Breast epithelium (tissue), 4 donors: ENCODE measurements at regions not wholly inside any gene's neighbourhood (a gene's known extent, or its start where the extent isn't known, plus 50 kb on each side); places are given as distances from the start of the nearest gene placed in this dataset.

ENCODE experiments used
- DNase-seq, 2 donors: peaks; one replicate each; pipeline ENCODE4 v3.0.0-alpha.2; 2019; ENCODE audit warnings: low spot score in 2 of 2
- H3K27ac ChIP-seq, 2 donors: fragments of 200-600 bp; sonication (generic) in 1 of 2; one replicate each; pipeline ENCODE4 v1.5.1; 2016 to 2019; ENCODE audit warnings: mild to moderate bottlenecking in 1 of 2
- H3K27me3 ChIP-seq, 2 donors: fragments of 200-600 bp; sonication (generic) in 1 of 2; one replicate each; pipeline versions ENCODE4 v1.5.1 to v1.6.0; 2017 to 2019; ENCODE audit warnings: control low read depth in 1 of 2, mild to moderate bottlenecking in 1 of 2
- H3K36me3 ChIP-seq: fragments of 200-600 bp; one replicate; pipeline ENCODE4 v1.5.1; 2019
- H3K4me1 ChIP-seq, 2 donors: fragments of 200-600 bp; sonication (generic); one replicate each; pipeline ENCODE4 v1.5.1; 2016 to 2019; ENCODE audit warnings: control low read depth in 1 of 2
- H3K4me3 ChIP-seq, 3 donors: fragments of 200-600 bp; sonication (generic); 1 replicate in 2 of 3; 2 replicates in 1 of 3; pipeline ENCODE4 v1.5.1; 2016 to 2019; ENCODE audit warnings: mild to moderate bottlenecking in 3 of 3, moderate library complexity in 2 of 3
- H3K9me3 ChIP-seq, 2 donors: fragments of 200-600 bp; sonication (generic) in 1 of 2; one replicate each; pipeline ENCODE4 v1.5.1; 2016 to 2019; ENCODE audit warnings: control low read depth in 1 of 2
- CTCF ChIP-seq, 3 donors: fragments of 450-650 bp; IDR thresholded peaks; one replicate each; pipeline ENCODE4 v1.5.1; 2016 to 2017; ENCODE audit warnings: antibody characterized with exemption in 3 of 3, mild to moderate bottlenecking in 3 of 3, moderate library complexity in 3 of 3
- POLR2A ChIP-seq: fragments of 450-650 bp; IDR thresholded peaks from one replicate; pipeline ENCODE4 v1.6.1; 2016; ENCODE audit warnings: antibody characterized with exemption, mild to moderate bottlenecking, moderate library complexity
- POLR2AphosphoS5 ChIP-seq, 3 donors: sonication (generic); formaldehyde crosslinking; IDR thresholded peaks; one replicate each; pipeline ENCODE4 v1.6.1; 2017; ENCODE audit warnings: antibody characterized with exemption in 3 of 3
- intact Hi-C: fragments of 100-400 bp; cut with DNase I; formaldehyde crosslinking; loops from one replicate; pipeline ENCODE4 v1.15.1; 2023; ENCODE audit warnings: low total_unique reads

- intact Hi-C loops = no loop called here
- no peaks in the 10 kb centered on the region for H3K9me3 ChIP-seq
These were observed 95.0 kb downstream of the DUSP6 start for GRCh38 chr12:89257340-89257739.

GRCh38 chr12:89256060-89256459 lies 96.2 kb downstream of the DUSP6 start:
- no peaks in the 10 kb centered on the region for H3K9me3 ChIP-seq

More at GRCh38 chr12:89257340-89257739, 95.0 kb downstream of the DUSP6 start:
- DNase-seq = no peak
- TF ChIP-seq POLR2A = no peak
- no peak for TF ChIP-seq POLR2AphosphoS5 (IDR thresholded peaks at IDR 0.05)
- no peak for TF ChIP-seq CTCF (IDR thresholded peaks at IDR 0.05)
- Histone ChIP-seq H3K27me3 (no peaks in the 10 kb centered on the region), H3K4me3 (no peak overlapping the region), H3K4me1 (no peaks in the 10 kb centered on the region), H3K36me3 (no peaks in the 10 kb centered on the region), H3K27ac (no peak overlapping the region)

GRCh38 chr12:89253488-89253887 lies 98.8 kb downstream of the DUSP6 start:
- H3K36me3 ChIP-seq = no peaks in the 10 kb centered on the region
- no peaks in the 10 kb centered on the region for H3K4me1 ChIP-seq
- intact Hi-C loops = no loop called here
- TF ChIP-seq POLR2A (no peak), CTCF (IDR thresholded peaks at IDR 0.05) (no peak), POLR2AphosphoS5 (IDR thresholded peaks at IDR 0.05) (no peak)
- no peak overlapping the region for H3K27ac ChIP-seq
- DNase-seq = no peak
- no peak overlapping the region for H3K4me3 ChIP-seq
- no peaks in the 10 kb centered on the region for H3K27me3 ChIP-seq
- no peaks in the 10 kb centered on the region for H3K9me3 ChIP-seq

More at GRCh38 chr12:89256060-89256459, 96.2 kb downstream of the DUSP6 start:
- Histone ChIP-seq H3K27me3 (no peaks in the 10 kb centered on the region), H3K36me3 (no peaks in the 10 kb centered on the region), H3K4me3 (no peak overlapping the region), H3K27ac (no peak overlapping the region), H3K4me1 (no peaks in the 10 kb centered on the region)
- TF ChIP-seq POLR2A = no peak
- TF ChIP-seq CTCF (IDR thresholded peaks at IDR 0.05) = no peak
- TF ChIP-seq POLR2AphosphoS5 (IDR thresholded peaks at IDR 0.05) = no peak
- intact Hi-C loops = no loop called here
- DNase-seq = no peak

GRCh38 chr12:89252284-89252683 lies 100.0 kb downstream of the DUSP6 start:
- DNase-seq = no peak
- H3K27me3 ChIP-seq = no peaks in the 10 kb centered on the region
- H3K4me1 ChIP-seq = no peaks in the 10 kb centered on the region
- no peak overlapping the region for H3K4me3 ChIP-seq
- no peaks in the 10 kb centered on the region for H3K9me3 ChIP-seq
- no peak overlapping the region for H3K27ac ChIP-seq
- TF ChIP-seq POLR2A = no peak
- no peak for TF ChIP-seq CTCF (IDR thresholded peaks at IDR 0.05)
- TF ChIP-seq POLR2AphosphoS5 (IDR thresholded peaks at IDR 0.05) = no peak
- intact Hi-C loops = no loop called here
- H3K36me3 ChIP-seq = no peaks in the 10 kb centered on the region

- Histone ChIP-seq H3K27ac (peak overlapping the region in 1 of 2 donors; percentile 20), H3K27me3 (no peaks in the 10 kb centered on the region), H3K9me3 (no peaks in the 10 kb centered on the region), H3K36me3 (no peaks in the 10 kb centered on the region), H3K4me3 (no peak overlapping the region), H3K4me1 (no peaks in the 10 kb centered on the region)
- DNase-seq = no peak
- TF ChIP-seq POLR2A (no peak), CTCF (IDR thresholded peaks at IDR 0.05) (no peak), POLR2AphosphoS5 (IDR thresholded peaks at IDR 0.05) (no peak)
- intact Hi-C loops = no loop called here
These were observed 100.7 kb downstream of the DUSP6 start for GRCh38 chr12:89251342-89252271.
